GM10248 (cell line): ENCODE measurements at regions not wholly inside any gene's neighbourhood (a gene's known extent, or its start where the extent isn't known, plus 50 kb on each side); places are given as distances from the start of the nearest gene placed in this dataset.

ENCODE experiments used
- CTCF ChIA-PET: fragments of 300-600 bp; sonication (Branson Sonifier 250); formaldehyde crosslinking; extraction: SDS; loops from one replicate; lab custom pipeline; 2021; ENCODE audit warnings: antibody characterized with exemption; lab: Yijun Ruan, JAX
- POLR2A ChIA-PET: fragments of 350-650 bp; sonication (Branson Sonifier 250); formaldehyde crosslinking; extraction: SDS; loops from one replicate; lab custom pipeline; 2020; ENCODE audit warnings: antibody characterized with exemption; lab: Yijun Ruan, JAX
- DNase-seq: peaks from one replicate; pipeline ENCODE4 v3.0.0; 2012; ENCODE audit errors: extremely low spot score
- TF ChIP-seq, protein P1 (sequence below): IDR thresholded peaks from 2 replicates; pipeline ENCODE4 v1.5.1; 2012; ENCODE audit warnings: mild to moderate bottlenecking, low read depth; ENCODE audit errors: extremely low read depth, missing control alignments, control extremely low read depth

- CTCF ChIA-PET = interaction anchor here (0.6 to 1.4 kb wide), 3 partner anchors 8 to 641 kb away, joined by 3 to 6 read pairs (median 3); no protein-coding TSS in a partner anchor
- POLR2A ChIA-PET = no interaction called here
- TF ChIP-seq, protein P1, sequence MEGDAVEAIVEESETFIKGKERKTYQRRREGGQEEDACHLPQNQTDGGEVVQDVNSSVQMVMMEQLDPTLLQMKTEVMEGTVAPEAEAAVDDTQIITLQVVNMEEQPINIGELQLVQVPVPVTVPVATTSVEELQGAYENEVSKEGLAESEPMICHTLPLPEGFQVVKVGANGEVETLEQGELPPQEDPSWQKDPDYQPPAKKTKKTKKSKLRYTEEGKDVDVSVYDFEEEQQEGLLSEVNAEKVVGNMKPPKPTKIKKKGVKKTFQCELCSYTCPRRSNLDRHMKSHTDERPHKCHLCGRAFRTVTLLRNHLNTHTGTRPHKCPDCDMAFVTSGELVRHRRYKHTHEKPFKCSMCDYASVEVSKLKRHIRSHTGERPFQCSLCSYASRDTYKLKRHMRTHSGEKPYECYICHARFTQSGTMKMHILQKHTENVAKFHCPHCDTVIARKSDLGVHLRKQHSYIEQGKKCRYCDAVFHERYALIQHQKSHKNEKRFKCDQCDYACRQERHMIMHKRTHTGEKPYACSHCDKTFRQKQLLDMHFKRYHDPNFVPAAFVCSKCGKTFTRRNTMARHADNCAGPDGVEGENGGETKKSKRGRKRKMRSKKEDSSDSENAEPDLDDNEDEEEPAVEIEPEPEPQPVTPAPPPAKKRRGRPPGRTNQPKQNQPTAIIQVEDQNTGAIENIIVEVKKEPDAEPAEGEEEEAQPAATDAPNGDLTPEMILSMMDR = no peak
- no peak for DNase-seq
These were observed 267.1 kb downstream of the ADGB start for GRCh38 chr6:146865756-146866379.

DNA sequence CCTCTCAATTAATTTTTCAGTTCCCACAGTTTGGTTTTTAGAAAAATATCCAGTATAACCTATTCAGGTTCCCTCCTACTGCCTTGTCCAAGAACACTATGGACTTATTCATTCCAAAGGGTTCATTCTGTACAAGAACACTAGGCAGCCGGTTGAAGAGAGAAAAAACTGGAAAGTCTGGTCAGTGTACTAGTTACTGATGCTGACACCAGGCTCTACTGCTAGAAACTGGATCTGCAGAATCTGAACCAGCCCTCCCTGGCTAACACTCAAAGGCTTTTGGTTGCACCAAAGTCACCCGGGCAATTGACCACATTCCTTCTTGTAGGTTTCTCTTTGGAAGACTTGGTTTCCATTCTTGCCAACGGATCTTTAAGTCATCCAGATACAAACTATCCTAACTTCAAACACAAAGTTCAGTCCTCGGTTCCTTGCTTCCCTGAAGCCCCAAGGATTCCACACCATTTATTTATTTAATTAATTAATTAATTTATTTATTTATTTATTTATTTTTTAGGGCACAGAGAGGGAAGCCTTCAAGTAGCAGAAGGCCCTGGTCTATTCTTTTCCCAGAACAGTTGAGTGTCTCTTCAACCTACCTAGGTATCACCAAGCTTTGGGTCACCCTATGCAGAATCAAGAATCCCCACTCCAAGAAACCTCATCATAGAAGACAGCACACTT lies 268.1 kb downstream of the ADGB start:
- POLR2A ChIA-PET = no interaction called here
- CTCF ChIA-PET = interaction anchor here (0.6 to 1.4 kb wide), 2 partner anchors 9 to 346 kb away, joined by 3 to 6 read pairs; no protein-coding TSS in a partner anchor
- DNase-seq = no peak
- TF ChIP-seq, protein P1 = no peak

GRCh38 chr6:146868671-146869209 lies 270.0 kb downstream of the ADGB start:
- CTCF ChIA-PET = interaction anchor here (1.0 to 1.2 kb wide), 2 partner anchors 10 to 11 kb away, joined by 3 read pairs; no protein-coding TSS in a partner anchor
- no peak for DNase-seq
- POLR2A ChIA-PET = no interaction called here
- TF ChIP-seq, protein P1 = no peak

- TF ChIP-seq, protein P1 = no peak
- CTCF ChIA-PET = interaction anchor here (0.9 kb wide), 1 partner anchor 13 kb away, joined by 3 read pairs; no protein-coding TSS in a partner anchor
- POLR2A ChIA-PET = no interaction called here
- peak; percentile 20 for DNase-seq
These were observed 272.0 kb downstream of the ADGB start for GRCh38 chr6:146870760-146871159.

DNA sequence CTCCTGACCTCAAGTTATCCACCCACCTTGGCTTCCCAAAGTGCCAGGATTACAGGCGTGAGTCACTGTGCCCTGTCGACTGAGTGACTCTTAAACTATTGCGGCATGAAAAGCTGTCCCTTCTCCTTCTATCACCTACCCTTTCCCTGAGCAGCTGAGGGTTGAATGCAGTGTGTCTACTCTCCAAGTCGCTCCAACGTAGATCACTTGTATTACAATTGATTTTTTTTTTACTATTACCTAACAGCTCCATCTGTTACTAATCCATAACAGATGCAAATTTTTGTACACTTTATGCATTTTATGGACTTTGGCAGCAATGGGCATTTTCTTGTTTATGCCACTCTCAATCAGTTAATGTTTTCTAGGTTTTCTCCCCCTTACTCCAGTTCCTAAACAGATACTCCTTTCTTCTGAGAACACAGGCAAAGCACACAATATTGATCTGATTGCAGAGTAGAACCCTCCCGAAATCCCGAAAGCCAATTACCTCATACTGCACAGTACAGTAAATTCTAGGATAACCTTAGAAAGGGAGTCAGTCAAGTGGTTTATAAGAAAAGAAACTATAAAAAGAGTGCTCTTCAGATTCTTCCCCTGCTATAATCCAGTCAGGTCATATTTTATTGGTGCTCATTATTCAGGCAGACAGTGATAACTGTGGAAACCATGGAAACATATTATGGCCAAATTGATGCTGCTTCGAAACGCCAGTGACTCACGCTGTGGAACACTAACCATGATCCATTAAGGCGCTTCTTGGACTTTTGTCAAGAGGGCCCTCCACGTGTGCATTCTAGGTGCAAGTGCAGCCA lies 273.0 kb downstream of the ADGB start:
- CTCF ChIA-PET = no interaction called here
- TF ChIP-seq, protein P1 = no peak
- POLR2A ChIA-PET = no interaction called here
- DNase-seq = no peak

GRCh38 chr6:146872426-146872785 lies 273.6 kb downstream of the ADGB start:
- CTCF ChIA-PET = no interaction called here
- POLR2A ChIA-PET = no interaction called here
- TF ChIP-seq, protein P1 = no peak
- no peak for DNase-seq
